SK-N-DZ (cell line): ENCODE measurements at regions not wholly inside any gene's neighbourhood (a gene's known extent, or its start where the extent isn't known, plus 50 kb on each side); places are given as distances from the start of the nearest gene placed in this dataset.

Experiments used
- DNase-seq: peaks from one replicate; pipeline ENCODE4 v3.0.0-alpha.2; 2015; ENCODE audit warnings: low spot score

- no peak for DNase-seq
These were observed 321.3 kb downstream of the BLID start for GRCh38 chr11:121794671-121795141.

GRCh38 chr11:121793916-121794315, 322.1 kb downstream of the BLID start:
- DNase-seq = no peak

GRCh38 chr11:121793291-121793690, 322.7 kb downstream of the BLID start:
- no peak for DNase-seq

- DNase-seq = no peak
These were observed 323.8 kb downstream of the BLID start for GRCh38 chr11:121792185-121792584.

- DNase-seq = no peak
These were observed 325.6 kb downstream of the BLID start for GRCh38 chr11:121790430-121790829.

- DNase-seq = no peak
These were observed 328.2 kb upstream of the SORL1-AS1 start for GRCh38 chr11:121780971-121781370.

- no peak for DNase-seq
These were observed 324.3 kb upstream of the SORL1-AS1 start for GRCh38 chr11:121777056-121777455.

GRCh38 chr11:121775276-121775675, 322.5 kb upstream of the SORL1-AS1 start:
- no peak for DNase-seq

- no peak for DNase-seq
These were observed 320.3 kb upstream of the SORL1-AS1 start for GRCh38 chr11:121773076-121773475.

GRCh38 chr11:121770939-121771595, 318.3 kb upstream of the SORL1-AS1 start:
- DNase-seq = no peak

- no peak for DNase-seq
These were observed 316.4 kb upstream of the SORL1-AS1 start for GRCh38 chr11:121769191-121769590.

GRCh38 chr11:121767433-121767832, 314.7 kb upstream of the SORL1-AS1 start:
- no peak for DNase-seq

GRCh38 chr11:121766991-121767390, 314.2 kb upstream of the SORL1-AS1 start:
- no peak for DNase-seq

GRCh38 chr11:121766166-121766565, 313.4 kb upstream of the SORL1-AS1 start:
- no peak for DNase-seq

- no peak for DNase-seq
These were observed 310.8 kb upstream of the SORL1-AS1 start for GRCh38 chr11:121763526-121763925.

GRCh38 chr11:121762820-121763219, 310.1 kb upstream of the SORL1-AS1 start:
- peak; percentile 70 for DNase-seq

GRCh38 chr11:121761186-121761585, 308.4 kb upstream of the SORL1-AS1 start:
- no peak for DNase-seq

- DNase-seq = no peak
These were observed 304.8 kb upstream of the SORL1-AS1 start for GRCh38 chr11:121757480-121758125.

GRCh38 chr11:121755906-121756305, 303.1 kb upstream of the SORL1-AS1 start:
- no peak for DNase-seq

GRCh38 chr11:121755191-121755590, 302.4 kb upstream of the SORL1-AS1 start:
- no peak for DNase-seq

GRCh38 chr11:121754598-121754997, 301.8 kb upstream of the SORL1-AS1 start:
- no peak for DNase-seq

- no peak for DNase-seq
These were observed 296.9 kb upstream of the SORL1-AS1 start for GRCh38 chr11:121749691-121750090.

- no peak for DNase-seq
These were observed 295.3 kb upstream of the SORL1-AS1 start for GRCh38 chr11:121748068-121748467.
